Mesenchymal stem cell (in vitro differentiated cells and primary cell): ENCODE measurements at regions not wholly inside any gene's neighbourhood (a gene's known extent, or its start where the extent isn't known, plus 50 kb on each side); places are given as distances from the start of the nearest gene placed in this dataset.

Experiments
- DNase-seq: peaks from one replicate; pipeline ENCODE4 v3.0.0-alpha.2; 2013
- H2AFZ ChIP-seq: one replicate; pipeline ENCODE4 v1.6.1; 2013; ENCODE audit warnings: low read depth, mild to moderate bottlenecking, control low read depth, inconsistent platforms, low read length, moderate library complexity
- H2AK5ac ChIP-seq: 2 replicates; pipeline ENCODE4 v1.6.1; 2013; ENCODE audit warnings: low read length, moderate library complexity, mild to moderate bottlenecking, inconsistent platforms; ENCODE audit not compliant: severe bottlenecking
- H2BK120ac ChIP-seq: one replicate; pipeline ENCODE4 v1.6.1; 2013; ENCODE audit warnings: low read depth, mild to moderate bottlenecking, inconsistent platforms, low read length, moderate library complexity
- H2BK12ac ChIP-seq, 2 experiments: one replicate each; pipeline ENCODE4 v1.6.1; 2013; ENCODE audit warnings: inconsistent platforms in 2 of 2, low read length in 2 of 2, mild to moderate bottlenecking in 2 of 2, moderate library complexity in 2 of 2, control low read depth in 1 of 2
- H2BK15ac ChIP-seq: one replicate; pipeline ENCODE4 v1.6.1; 2013; ENCODE audit warnings: mild to moderate bottlenecking, low read depth, inconsistent platforms; ENCODE audit not compliant: poor library complexity, severe bottlenecking
- H2BK5ac ChIP-seq: 2 replicates; pipeline ENCODE4 v1.6.1; 2013; ENCODE audit warnings: low read depth, mild to moderate bottlenecking, low read length, control low read depth, inconsistent platforms; ENCODE audit not compliant: poor library complexity, severe bottlenecking
- H3K14ac ChIP-seq, 2 experiments: one replicate each; pipeline ENCODE4 v1.6.1; 2013; ENCODE audit warnings: inconsistent platforms in 2 of 2, low read length in 2 of 2, control low read depth in 1 of 2, mild to moderate bottlenecking in 1 of 2, moderate library complexity in 1 of 2
- H3K18ac ChIP-seq, 2 experiments: one replicate each; pipeline ENCODE4 v1.6.1; 2013; ENCODE audit warnings: inconsistent platforms in 2 of 2, low read length in 2 of 2, control low read depth in 1 of 2, low read depth in 1 of 2, mild to moderate bottlenecking in 1 of 2
- H3K23ac ChIP-seq, 2 experiments: one replicate each; pipeline ENCODE4 v1.6.1; 2013; ENCODE audit warnings: inconsistent platforms in 2 of 2, low read length in 2 of 2, mild to moderate bottlenecking in 2 of 2, moderate library complexity in 2 of 2, control low read depth in 1 of 2
- H3K27ac ChIP-seq: 2 replicates; pipeline ENCODE4 v1.5.1; 2013; ENCODE audit warnings: mild to moderate bottlenecking, moderate library complexity, low read length, control low read depth, inconsistent platforms; ENCODE audit not compliant: poor library complexity, severe bottlenecking
- H3K27me3 ChIP-seq, 2 experiments: 2 replicates each; pipeline versions ENCODE4 v1.6.1 to v1.7.0; 2013; ENCODE audit warnings: low read length in 2 of 2, mild to moderate bottlenecking in 2 of 2, moderate library complexity in 2 of 2, control low read depth in 1 of 2, inconsistent platforms in 1 of 2; ENCODE audit not compliant: control insufficient read depth in 1 of 2, insufficient read depth in 1 of 2
- H3K36me3 ChIP-seq, 2 experiments: 2 replicates each; pipeline versions ENCODE4 v1.6.1 to v1.7.0; 2013; ENCODE audit warnings: low read length in 2 of 2, control low read depth in 1 of 2, inconsistent platforms in 1 of 2, low read depth in 1 of 2, mild to moderate bottlenecking in 1 of 2; ENCODE audit not compliant: insufficient read depth in 2 of 2, control insufficient read depth in 1 of 2
- H3K4ac ChIP-seq, 2 experiments: one replicate each; pipeline ENCODE4 v1.6.1; 2013; ENCODE audit warnings: inconsistent platforms in 2 of 2, low read length in 2 of 2, mild to moderate bottlenecking in 2 of 2, moderate library complexity in 2 of 2, control low read depth in 1 of 2, low read depth in 1 of 2
- H3K4me1 ChIP-seq: 2 replicates; pipeline ENCODE4 v1.6.1; 2013; ENCODE audit warnings: low read depth, low read length, control low read depth; ENCODE audit not compliant: control insufficient read depth, insufficient read depth
- H3K4me2 ChIP-seq: 2 replicates; pipeline ENCODE4 v1.6.1; 2013; ENCODE audit warnings: low read length, mild to moderate bottlenecking, inconsistent platforms; ENCODE audit not compliant: poor library complexity, severe bottlenecking
- H3K4me3 ChIP-seq, 2 experiments: 2 replicates each; pipeline versions ENCODE4 v1.5.1 to v1.7.0; 2013; ENCODE audit warnings: low read length in 2 of 2, mild to moderate bottlenecking in 2 of 2, control low read depth in 1 of 2, low read depth in 1 of 2; ENCODE audit not compliant: insufficient read depth in 1 of 2
- H3K79me1 ChIP-seq: replicated peaks from 2 replicates; pipeline ENCODE4 v1.6.1; 2013; ENCODE audit warnings: mild to moderate bottlenecking, control low read depth, low read length, inconsistent platforms; ENCODE audit not compliant: poor library complexity, severe bottlenecking
- H3K9ac ChIP-seq: 2 replicates; pipeline ENCODE4 v1.7.0; 2013; ENCODE audit warnings: mild to moderate bottlenecking, low read length, moderate library complexity
- H3K9me3 ChIP-seq: 2 replicates; pipeline ENCODE4 v1.7.0; 2013; ENCODE audit warnings: mild to moderate bottlenecking, low read length; ENCODE audit not compliant: control insufficient read depth
- H4K8ac ChIP-seq: one replicate; pipeline ENCODE4 v1.6.1; 2013; ENCODE audit warnings: inconsistent platforms, mild to moderate bottlenecking, low read length, moderate library complexity
- H4K91ac ChIP-seq: one replicate; pipeline ENCODE4 v1.6.1; 2013; ENCODE audit warnings: mild to moderate bottlenecking, low read length, inconsistent platforms
- WGBS: methylation state at CpG from one replicate; pipeline ENCODE4 v1.1.7; 2013; ENCODE audit warnings: mixed read lengths; 5-methylcytosine and 5-hydroxymethylcytosine counted together

GRCh38 chr4:158020734-158021346 is 152.0 kb downstream of the GASK1B start:
- no peak overlapping the region for H2AFZ ChIP-seq
- peak overlapping the region in 1 of 2 experiments; percentile 86 for H3K18ac ChIP-seq
- no peak overlapping the region for H4K91ac ChIP-seq
- H2BK5ac ChIP-seq: peak overlapping the region; percentile 82
- peak overlapping the region; percentile 92 for H2AK5ac ChIP-seq
- H3K4ac ChIP-seq: peak overlapping the region in 1 of 2 experiments; percentile 15
- DNase-seq: peak; percentile 88
- H3K23ac ChIP-seq: no peak overlapping the region
- no peaks in the 10 kb centered on the region for H3K79me1 ChIP-seq
- no peak overlapping the region for H2BK15ac ChIP-seq
- H2BK12ac ChIP-seq: no peak overlapping the region
- no peak overlapping the region for H4K8ac ChIP-seq
- no peak overlapping the region for H3K14ac ChIP-seq
- peak overlapping the region; percentile 91 for H3K27ac ChIP-seq
- H3K36me3 ChIP-seq: no peaks in the 10 kb centered on the region
- H3K4me1 ChIP-seq: peaks cover under 1% of the 10 kb centered on the region
- H3K4me2 ChIP-seq: no peak overlapping the region
- no peaks in the 10 kb centered on the region for H3K9me3 ChIP-seq
- 8% methylated on average over 2 of the region's 5 CpGs for WGBS
- H3K27me3 ChIP-seq: no peaks in the 10 kb centered on the region
- H2BK120ac ChIP-seq: no peak overlapping the region
- H3K9ac ChIP-seq: peak overlapping the region; percentile 83
- peak overlapping the region in 1 of 2 experiments; percentile 7 for H3K4me3 ChIP-seq

- Histone ChIP-seq H3K27ac (peak overlapping the region; percentile 98), H4K91ac (no peak overlapping the region), H2BK12ac (no peak overlapping the region), H3K18ac (no peak overlapping the region), H3K4me2 (peak overlapping the region; percentile 34), H3K23ac (no peak overlapping the region), H3K9ac (peak overlapping the region; percentile 83), H3K36me3 (no peaks in the 10 kb centered on the region), H3K27me3 (no peaks in the 10 kb centered on the region), H3K79me1 (no peaks in the 10 kb centered on the region), H3K4me1 (no peaks in the 10 kb centered on the region), H3K4me3 (peak overlapping the region in 1 of 2 experiments; percentile 7), H2AK5ac (no peak overlapping the region), H2BK5ac (no peak overlapping the region), H2AFZ (no peak overlapping the region), H3K4ac (no peak overlapping the region), H2BK120ac (no peak overlapping the region), H4K8ac (no peak overlapping the region), H2BK15ac (no peak overlapping the region), H3K14ac (no peak overlapping the region), H3K9me3 (no peaks in the 10 kb centered on the region)
- peak; percentile 93 for DNase-seq
Measured at GRCh38 chr4:158020176-158020575, 152.6 kb downstream of the GASK1B start.

- H3K9ac ChIP-seq: no peak overlapping the region
Measured at GRCh38 chr4:158018831-158019230, 154.0 kb downstream of the GASK1B start.

GRCh38 chr4:158018221-158018830 is 154.5 kb downstream of the GASK1B start:
- Histone ChIP-seq H3K18ac (no peak overlapping the region), H3K4me2 (no peak overlapping the region), H3K4ac (no peak overlapping the region), H2BK15ac (no peak overlapping the region), H2AK5ac (no peak overlapping the region), H3K23ac (no peak overlapping the region), H4K91ac (no peak overlapping the region), H2BK5ac (no peak overlapping the region), H2AFZ (no peak overlapping the region), H3K4me1 (no peaks in the 10 kb centered on the region), H2BK120ac (no peak overlapping the region), H3K9ac (no peak overlapping the region), H3K79me1 (no peaks in the 10 kb centered on the region), H3K36me3 (no peaks in the 10 kb centered on the region), H2BK12ac (no peak overlapping the region), H4K8ac (no peak overlapping the region), H3K9me3 (no peaks in the 10 kb centered on the region), H3K4me3 (no peak overlapping the region), H3K14ac (no peak overlapping the region), H3K27ac (peak overlapping the region; percentile 58), H3K27me3 (no peaks in the 10 kb centered on the region)
- WGBS: 38% methylated on average over 1 of the region's 1 CpG
- DNase-seq: no peak

More at GRCh38 chr4:158018831-158019230, 154.0 kb downstream of the GASK1B start:
- no CpG with 5 or more reads among the region's 1 CpG for WGBS
- H3K23ac ChIP-seq: no peak overlapping the region
- no peak overlapping the region for H2AK5ac ChIP-seq
- H2BK5ac ChIP-seq: no peak overlapping the region
- H3K14ac ChIP-seq: no peak overlapping the region
- no peak overlapping the region for H4K91ac ChIP-seq
- no peak overlapping the region for H2AFZ ChIP-seq
- H3K27me3 ChIP-seq: no peaks in the 10 kb centered on the region
- H3K18ac ChIP-seq: no peak overlapping the region
- H3K4ac ChIP-seq: no peak overlapping the region
- peak overlapping the region; percentile 58 for H3K27ac ChIP-seq
- no peak overlapping the region for H3K4me3 ChIP-seq
- H2BK12ac ChIP-seq: no peak overlapping the region
- H2BK15ac ChIP-seq: no peak overlapping the region
- H4K8ac ChIP-seq: no peak overlapping the region
- H2BK120ac ChIP-seq: no peak overlapping the region
- no peaks in the 10 kb centered on the region for H3K4me1 ChIP-seq
- H3K79me1 ChIP-seq: no peaks in the 10 kb centered on the region
- no peaks in the 10 kb centered on the region for H3K36me3 ChIP-seq
- no peak for DNase-seq
- H3K9me3 ChIP-seq: no peaks in the 10 kb centered on the region
- no peak overlapping the region for H3K4me2 ChIP-seq
